Esophagus squamous epithelium (tissue), 4 donors: ENCODE measurements at regions not wholly inside any gene's neighbourhood (a gene's known extent, or its start where the extent isn't known, plus 50 kb on each side); places are given as distances from the start of the nearest gene placed in this dataset.
"Not testable (repeated sequence)": the region's sequence is repeated elsewhere in the genome, so short reads cannot be mapped to it uniquely, and the experiment has no call there.

Experiments used
- POLR2A ChIP-seq, 4 donors: fragments of 450-650 bp; IDR thresholded peaks; one replicate each; pipeline ENCODE4 v1.6.1; 2017; ENCODE audit warnings: antibody characterized with exemption in 4 of 4, mild to moderate bottlenecking in 4 of 4, moderate library complexity in 3 of 4
- TF ChIP-seq, protein P1 (sequence below), 6 experiments: fragments of 450-650 bp in 4 of 6; fragments of 200-600 bp in 2 of 6; sonication (generic) in 2 of 6; IDR thresholded peaks; one replicate each; pipeline ENCODE4 v1.5.1; 2016 to 2019; ENCODE audit warnings: antibody characterized with exemption in 6 of 6, mild to moderate bottlenecking in 4 of 6, moderate library complexity in 4 of 6

DNA sequence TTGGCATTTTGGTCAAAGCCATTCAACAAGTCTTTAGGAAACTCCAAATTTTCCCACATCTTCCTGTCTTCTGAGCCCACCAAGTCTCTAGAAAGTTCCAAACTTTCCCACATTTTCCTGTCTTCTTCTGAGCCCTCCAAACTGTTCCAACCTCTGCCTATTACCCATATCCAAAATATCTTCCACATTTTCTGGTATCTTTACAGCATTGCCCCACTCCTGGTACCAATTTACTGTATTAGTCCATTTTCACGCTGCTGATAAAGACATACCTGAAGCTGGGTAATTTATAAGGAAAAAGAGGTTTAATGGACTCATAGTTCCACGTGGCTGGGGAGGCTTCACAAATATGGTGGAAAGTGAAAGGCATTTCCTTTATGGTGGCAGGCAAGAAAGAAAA is 56.1 kb upstream of the GABRA3 start:
- TF ChIP-seq, protein P1, sequence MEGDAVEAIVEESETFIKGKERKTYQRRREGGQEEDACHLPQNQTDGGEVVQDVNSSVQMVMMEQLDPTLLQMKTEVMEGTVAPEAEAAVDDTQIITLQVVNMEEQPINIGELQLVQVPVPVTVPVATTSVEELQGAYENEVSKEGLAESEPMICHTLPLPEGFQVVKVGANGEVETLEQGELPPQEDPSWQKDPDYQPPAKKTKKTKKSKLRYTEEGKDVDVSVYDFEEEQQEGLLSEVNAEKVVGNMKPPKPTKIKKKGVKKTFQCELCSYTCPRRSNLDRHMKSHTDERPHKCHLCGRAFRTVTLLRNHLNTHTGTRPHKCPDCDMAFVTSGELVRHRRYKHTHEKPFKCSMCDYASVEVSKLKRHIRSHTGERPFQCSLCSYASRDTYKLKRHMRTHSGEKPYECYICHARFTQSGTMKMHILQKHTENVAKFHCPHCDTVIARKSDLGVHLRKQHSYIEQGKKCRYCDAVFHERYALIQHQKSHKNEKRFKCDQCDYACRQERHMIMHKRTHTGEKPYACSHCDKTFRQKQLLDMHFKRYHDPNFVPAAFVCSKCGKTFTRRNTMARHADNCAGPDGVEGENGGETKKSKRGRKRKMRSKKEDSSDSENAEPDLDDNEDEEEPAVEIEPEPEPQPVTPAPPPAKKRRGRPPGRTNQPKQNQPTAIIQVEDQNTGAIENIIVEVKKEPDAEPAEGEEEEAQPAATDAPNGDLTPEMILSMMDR (IDR thresholded peaks at IDR 0.05), result not testable (repeated sequence)
- TF ChIP-seq POLR2A (IDR thresholded peaks at IDR 0.05), result not testable (repeated sequence)
